MM.1S (cell line): ENCODE measurements at regions not wholly inside any gene's neighbourhood (a gene's known extent, or its start where the extent isn't known, plus 50 kb on each side); places are given as distances from the start of the nearest gene placed in this dataset.
"Not testable (repeated sequence)": the region's sequence is repeated elsewhere in the genome, so short reads cannot be mapped to it uniquely, and the experiment has no call there.

Experiments
- DNase-seq: peaks from one replicate; pipeline ENCODE4 v3.0.0-alpha.2; 2015
- H2AFZ ChIP-seq: fragments of 300-600 bp; sonication (generic); 2 replicates; pipeline ENCODE4 v1.6.0; 2016; ENCODE audit warnings: antibody characterized with exemption, low read length
- H3F3A ChIP-seq: fragments of 300-600 bp; sonication (generic); 2 replicates; pipeline ENCODE4 v1.6.1; 2016; ENCODE audit warnings: mild to moderate bottlenecking, antibody characterized with exemption, low read length, moderate library complexity, mixed read lengths; ENCODE audit not compliant: insufficient read depth
- H3K27ac ChIP-seq: fragments of 300-600 bp; sonication (generic); 2 replicates; pipeline ENCODE4 v1.5.1; 2016; ENCODE audit warnings: mild to moderate bottlenecking, low read length
- H3K27me3 ChIP-seq: fragments of 300-600 bp; sonication (generic); replicated peaks from 2 replicates; pipeline ENCODE4 v1.6.0; 2016; ENCODE audit warnings: low read length; ENCODE audit not compliant: insufficient read depth
- H3K36me3 ChIP-seq: fragments of 300-600 bp; sonication (generic); replicated peaks from 2 replicates; pipeline ENCODE4 v1.6.1; 2016; ENCODE audit warnings: mild to moderate bottlenecking, low read length, mixed read lengths; ENCODE audit not compliant: insufficient read depth
- H3K4me1 ChIP-seq: fragments of 300-600 bp; sonication (generic); 2 replicates; pipeline ENCODE4 v1.6.1; 2016; ENCODE audit warnings: low read length, mixed read lengths
- H3K4me2 ChIP-seq: fragments of 300-600 bp; sonication (generic); 2 replicates; pipeline ENCODE4 v1.6.0; 2016; ENCODE audit warnings: low read depth, low read length
- H3K4me3 ChIP-seq: fragments of 300-600 bp; sonication (generic); 2 replicates; pipeline ENCODE4 v1.5.1; 2016; ENCODE audit warnings: low read length, mixed read lengths
- H3K79me2 ChIP-seq: fragments of 300-600 bp; sonication (generic); 2 replicates; pipeline ENCODE4 v1.6.1; 2016; ENCODE audit warnings: mixed run types, low read length, mixed read lengths
- H3K9ac ChIP-seq: fragments of 300-600 bp; sonication (generic); 2 replicates; pipeline ENCODE4 v1.6.1; 2016; ENCODE audit warnings: low read length, mixed read lengths
- H3K9me2 ChIP-seq: fragments of 300-600 bp; sonication (generic); replicated peaks from 2 replicates; pipeline ENCODE4 v1.6.1; 2016; ENCODE audit warnings: mild to moderate bottlenecking, low read length, mixed read lengths; ENCODE audit not compliant: insufficient read depth
- H3K9me3 ChIP-seq: fragments of 300-600 bp; sonication (generic); replicated peaks from 2 replicates; pipeline ENCODE4 v1.6.1; 2016; ENCODE audit warnings: mild to moderate bottlenecking, low read length, mixed read lengths; ENCODE audit not compliant: insufficient read depth
- H4K20me1 ChIP-seq: fragments of 300-600 bp; sonication (generic); 2 replicates; pipeline ENCODE4 v1.6.1; 2016; ENCODE audit warnings: mild to moderate bottlenecking, low read length, moderate library complexity, mixed read lengths; ENCODE audit not compliant: insufficient read depth
- CTCF ChIP-seq: fragments of 300-600 bp; sonication (generic); IDR thresholded peaks from 2 replicates; pipeline ENCODE4 v1.5.1; 2016; ENCODE audit warnings: antibody characterized with exemption, low read length, mixed read lengths
- EZH2 ChIP-seq: fragments of 300-600 bp; sonication (generic); optimal IDR thresholded peaks from 2 replicates; pipeline ENCODE3; 2017; ENCODE audit warnings: low read depth, mild to moderate bottlenecking, antibody characterized with exemption, low read length, mixed read lengths
- EZH2phosphoT487 ChIP-seq: fragments of 300-600 bp; sonication (generic); IDR thresholded peaks from 2 replicates; pipeline ENCODE4 v1.6.1; 2018; ENCODE audit warnings: antibody characterized with exemption, low read length

DNA sequence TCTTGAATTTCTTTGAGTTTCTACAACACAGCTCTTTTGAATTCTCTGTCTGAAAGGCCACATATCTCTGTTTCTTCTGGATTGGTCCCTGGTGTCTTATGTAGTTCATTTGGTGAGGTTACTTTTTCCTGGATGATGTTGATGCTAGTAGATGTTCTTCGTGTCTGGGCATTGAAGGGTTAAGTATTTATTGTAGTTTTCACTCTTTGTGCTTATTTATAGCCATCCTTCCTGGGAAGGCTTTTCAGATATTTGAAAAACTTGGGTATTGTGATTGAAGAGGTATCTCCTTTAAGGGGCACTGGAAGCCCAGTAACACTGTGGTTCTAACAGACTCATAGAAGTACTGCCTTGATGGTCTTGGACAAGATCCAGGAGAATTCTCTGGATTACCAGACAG lies 338.5 kb upstream of the SPRY2 start:
- Histone ChIP-seq H3K4me2 (no peak overlapping the region), H3K4me1 (no peaks in the 10 kb centered on the region), H3K4me3 (no peak overlapping the region), H2AFZ (no peak overlapping the region), H3K9me2 (no peaks in the 10 kb centered on the region), H4K20me1 (no peaks in the 10 kb centered on the region), H3K9ac (no peak overlapping the region), H3K27ac (no peak overlapping the region), H3K27me3 (no peaks in the 10 kb centered on the region), H3K9me3 (no peaks in the 10 kb centered on the region), H3K79me2 (no peaks in the 10 kb centered on the region), H3K36me3 (no peaks in the 10 kb centered on the region), H3F3A (no peaks in the 10 kb centered on the region)
- TF ChIP-seq EZH2phosphoT487 (no peak), EZH2 (no peak), CTCF (no peak)
- DNase-seq, result no peak

DNA sequence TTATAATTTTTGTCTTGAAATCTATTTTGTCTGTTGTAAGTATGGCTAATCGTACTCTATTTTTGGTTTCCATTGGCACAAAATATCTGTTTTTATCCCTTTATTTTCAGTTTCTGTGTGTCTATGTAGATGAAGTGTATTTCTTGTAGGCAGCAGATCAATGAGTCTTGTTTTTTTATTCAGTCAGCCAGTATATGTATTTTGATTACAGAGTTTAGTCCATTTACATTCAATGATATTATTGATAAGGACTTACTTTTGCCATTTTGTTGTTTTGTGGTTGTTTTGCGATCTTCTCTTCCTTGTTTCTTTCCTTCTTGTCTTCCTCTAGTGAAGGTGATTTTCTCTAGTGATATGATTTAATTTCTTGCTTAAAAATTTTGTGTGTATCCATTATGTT lies 336.3 kb upstream of the SPRY2 start:
- H3K9me3 ChIP-seq, result no peaks in the 10 kb centered on the region
- H3F3A ChIP-seq, result no peaks in the 10 kb centered on the region
- H3K4me1 ChIP-seq, result no peaks in the 10 kb centered on the region
- DNase-seq, result no peak
- H3K4me3 ChIP-seq, result no peak overlapping the region
- no peaks in the 10 kb centered on the region for H3K27me3 ChIP-seq
- H4K20me1 ChIP-seq, result no peaks in the 10 kb centered on the region
- H3K79me2 ChIP-seq, result no peaks in the 10 kb centered on the region
- H3K36me3 ChIP-seq, result no peaks in the 10 kb centered on the region
- H3K4me2 ChIP-seq, result no peak overlapping the region
- no peak overlapping the region for H3K9ac ChIP-seq
- no peak for TF ChIP-seq CTCF
- TF ChIP-seq EZH2phosphoT487, result no peak
- TF ChIP-seq EZH2, result no peak
- no peak overlapping the region for H3K27ac ChIP-seq
- H3K9me2 ChIP-seq, result no peaks in the 10 kb centered on the region
- no peak overlapping the region for H2AFZ ChIP-seq

- H3F3A ChIP-seq, H3K4me1 ChIP-seq, H3K27me3 ChIP-seq, H3K27ac ChIP-seq, H4K20me1 ChIP-seq, H3K9ac ChIP-seq, H3K4me2 ChIP-seq, H3K9me2 ChIP-seq, H3K4me3 ChIP-seq, DNase-seq, H2AFZ ChIP-seq, H3K9me3 ChIP-seq, H3K36me3 ChIP-seq, H3K79me2 ChIP-seq: not testable (repeated sequence)
These were observed 334.5 kb upstream of the SPRY2 start for GRCh38 chr13:80675442-80675841.

GRCh38 chr13:80671773-80672172 lies 330.8 kb upstream of the SPRY2 start:
- Histone ChIP-seq H3K9me3 (no peaks in the 10 kb centered on the region), H3K79me2 (no peaks in the 10 kb centered on the region), H3K9ac (no peak overlapping the region), H2AFZ (no peak overlapping the region), H3F3A (no peaks in the 10 kb centered on the region), H3K4me2 (no peak overlapping the region), H3K4me1 (no peaks in the 10 kb centered on the region), H3K27me3 (no peaks in the 10 kb centered on the region), H4K20me1 (no peaks in the 10 kb centered on the region), H3K36me3 (no peaks in the 10 kb centered on the region), H3K4me3 (no peak overlapping the region), H3K27ac (no peak overlapping the region), H3K9me2 (no peaks in the 10 kb centered on the region)
- no peak for DNase-seq
- no peak for TF ChIP-seq CTCF
- TF ChIP-seq EZH2phosphoT487, result no peak
- no peak for TF ChIP-seq EZH2
